HCT116 (cell line): ENCODE measurements at regions not wholly inside any gene's neighbourhood (a gene's known extent, or its start where the extent isn't known, plus 50 kb on each side); places are given as distances from the start of the nearest gene placed in this dataset.

Experiments used
- ATAC-seq: fragments of 200-7000 bp; cut with Tn5 transposase; 2 replicates; pipeline ENCODE4 v1.9.1; 2020; ENCODE audit warnings: mild to moderate bottlenecking, moderate library complexity
- BruUV-seq: library from RNA; stranded (reverse); fragments of 400-500 nt; replicated peaks from 2 replicates; lab custom pipeline; 2021; lab: Mats Ljungman, UMichigan
- CTCF ChIA-PET: fragments of 300-600 bp; sonication (Branson Sonifier 250); formaldehyde crosslinking; loops from one replicate; lab custom pipeline; 2021; ENCODE audit warnings: antibody characterized with exemption; lab: Charles Lee
- POLR2A ChIA-PET: fragments of 300-600, 350-600 bp; sonication (Branson Sonifier 250); formaldehyde crosslinking; loops from one replicate; lab custom pipeline; 2021; ENCODE audit warnings: antibody characterized with exemption; lab: Charles Lee
- RAD21 ChIA-PET, 2 experiments: fragments of 300-600 bp; sonication (Branson Sonifier 250); formaldehyde crosslinking; loops; one replicate each; lab custom pipeline; 2023; ENCODE audit warnings: low total read pairs in 2 of 2; ENCODE audit not compliant: uncharacterized antibody in 2 of 2, unreplicated experiment in 2 of 2, low non-redundant PET in 1 of 2; lab: Charles Lee
- DNase-seq: peaks from one replicate; pipeline ENCODE4 v3.0.0-alpha.2; 2010; ENCODE audit warnings: low read depth, low spot score
- H2AFZ ChIP-seq: fragments of 200-600 bp; shearing (Covaris generic), sonication (generic); 2 replicates; pipeline ENCODE4 v1.6.1; 2017; ENCODE audit warnings: low read depth, mixed run types, mixed read lengths, antibody characterized with exemption, low read length; ENCODE audit not compliant: poor library complexity, severe bottlenecking
- H3K27ac ChIP-seq: 2 replicates; pipeline ENCODE4 v1.5.1; 2012; ENCODE audit warnings: low read depth, low read length
- H3K27me3 ChIP-seq: fragments of 200-600 bp; sonication (generic); 2 replicates; pipeline ENCODE4 v1.6.1; 2016; ENCODE audit warnings: mixed run types, low read length, mixed read lengths; ENCODE audit not compliant: insufficient read depth
- H3K36me3 ChIP-seq, 2 experiments: fragments of 200-500 bp in 1 of 2; fragments of 200-600 bp in 1 of 2; sonication (Bioruptor generic) in 1 of 2; sonication (generic) in 1 of 2; 2 replicates each; pipeline versions ENCODE4 v1.5.1 to v1.6.1; 2014 to 2016; ENCODE audit warnings: low read length in 2 of 2, inconsistent platforms in 1 of 2, mixed read lengths in 1 of 2, mixed run types in 1 of 2; ENCODE audit not compliant: insufficient read depth in 2 of 2, control insufficient read depth in 1 of 2
- H3K4me1 ChIP-seq, 2 experiments: fragments of 200-600 bp in 1 of 2; sonication (generic) in 1 of 2; 2 replicates each; pipeline versions ENCODE4 v1.5.1 to v1.6.1; 2012 to 2017; ENCODE audit warnings: low read length in 2 of 2, inconsistent platforms in 1 of 2, mild to moderate bottlenecking in 1 of 2, mixed read lengths in 1 of 2, mixed run types in 1 of 2, moderate library complexity in 1 of 2; ENCODE audit not compliant: insufficient read depth in 2 of 2, control insufficient read depth in 1 of 2
- H3K4me2 ChIP-seq: fragments of 200-600 bp; sonication (generic); 2 replicates; pipeline ENCODE4 v1.6.1; 2017; ENCODE audit warnings: mixed run types, low read length, mixed read lengths
- H3K4me3 ChIP-seq, 2 experiments: fragments of 200-600 bp in 1 of 2; sonication (generic) in 1 of 2; replicated peaks in 1 of 2; 2 replicates each; pipeline ENCODE4 v1.5.1; 2011 to 2016; ENCODE audit warnings: low read length in 2 of 2, control low read depth in 1 of 2, low read depth in 1 of 2, mild to moderate bottlenecking in 1 of 2, mixed read lengths in 1 of 2, mixed run types in 1 of 2
- H3K79me2 ChIP-seq: fragments of 200-600 bp; sonication (generic); 2 replicates; pipeline ENCODE4 v1.6.1; 2017; ENCODE audit warnings: mild to moderate bottlenecking, mixed run types, low read length, moderate library complexity, mixed read lengths; ENCODE audit not compliant: insufficient read depth
- H3K9ac ChIP-seq: fragments of 200-600 bp; sonication (generic); 2 replicates; pipeline ENCODE4 v1.6.1; 2016; ENCODE audit warnings: low read length, mixed read lengths
- H3K9me2 ChIP-seq: fragments of 200-600 bp; sonication (generic), shearing (Covaris generic); 2 replicates; pipeline ENCODE4 v1.6.1; 2017; ENCODE audit warnings: mixed run types, mild to moderate bottlenecking, moderate library complexity; ENCODE audit not compliant: insufficient read depth
- H3K9me3 ChIP-seq, 2 experiments: fragments of 200-500 bp in 1 of 2; fragments of 200-600 bp in 1 of 2; sonication (Bioruptor generic) in 1 of 2; sonication (generic) in 1 of 2; 2 replicates each; pipeline ENCODE4 v1.6.1; 2014 to 2017; ENCODE audit warnings: low read length in 2 of 2, mixed read lengths in 2 of 2, inconsistent platforms in 1 of 2, low read depth in 1 of 2, mild to moderate bottlenecking in 1 of 2, mixed run types in 1 of 2, moderate library complexity in 1 of 2; ENCODE audit not compliant: control insufficient read depth in 1 of 2, insufficient read depth in 1 of 2
- H4K20me1 ChIP-seq: fragments of 200-600 bp; sonication (generic), shearing (Covaris generic); 2 replicates; pipeline ENCODE4 v1.6.1; 2017; ENCODE audit warnings: mixed run types, mild to moderate bottlenecking, moderate library complexity; ENCODE audit not compliant: insufficient read depth
- ATF3 ChIP-seq: IDR thresholded peaks from 2 replicates; pipeline ENCODE4 v1.6.1; 2012
- CEBPB ChIP-seq: IDR thresholded peaks from 2 replicates; pipeline ENCODE4 v1.6.1; 2012; ENCODE audit warnings: low read depth
- CTCF ChIP-seq, 3 experiments: fragments of 200-600 bp in 1 of 3; sonication (generic) in 1 of 3; IDR thresholded peaks in 2 of 3; conservative IDR thresholded peaks in 1 of 3; 2 replicates each; pipeline ENCODE4 v1.5.1; 2012 to 2017; ENCODE audit warnings: low read depth in 2 of 3, low read length in 2 of 3, antibody characterized with exemption in 1 of 3, borderline replicate concordance in 1 of 3, control low read depth in 1 of 3, mild to moderate bottlenecking in 1 of 3, mixed read lengths in 1 of 3, mixed run types in 1 of 3, moderate library complexity in 1 of 3; ENCODE audit not compliant: insufficient read depth in 1 of 3
- ELF1 ChIP-seq: IDR thresholded peaks from 2 replicates; pipeline ENCODE4 v1.6.1; 2012; ENCODE audit warnings: low read depth, borderline replicate concordance
- EZH2 ChIP-seq: fragments of 200-600 bp; sonication (generic); IDR thresholded peaks from 2 replicates; pipeline ENCODE4 v1.6.1; 2017; ENCODE audit warnings: antibody characterized with exemption, mixed run types
- EZH2phosphoT487 ChIP-seq: fragments of 200-600 bp; IDR thresholded peaks from 2 replicates; pipeline ENCODE4 v1.6.1; 2018; ENCODE audit warnings: antibody characterized with exemption, borderline replicate concordance
- FOSL1 ChIP-seq: IDR thresholded peaks from 2 replicates; pipeline ENCODE4 v1.6.1; 2012; ENCODE audit warnings: low read depth
- JUND ChIP-seq: IDR thresholded peaks from 2 replicates; pipeline ENCODE4 v1.6.1; 2012
- MAX ChIP-seq: IDR thresholded peaks from 2 replicates; pipeline ENCODE4 v1.6.1; 2012
- POLR2A ChIP-seq: IDR thresholded peaks from 2 replicates; pipeline ENCODE4 v1.7.0; 2011; ENCODE audit warnings: borderline replicate concordance; ENCODE audit not compliant: insufficient read depth, insufficient read length; ENCODE audit errors: extremely low read depth
- REST ChIP-seq: IDR thresholded peaks from 2 replicates; pipeline ENCODE4 v1.6.1; 2012; ENCODE audit warnings: low read depth
- YY1 ChIP-seq: IDR thresholded peaks from 2 replicates; pipeline ENCODE4 v1.6.1; 2011; ENCODE audit warnings: low read length, low read depth, moderate library complexity, mild to moderate bottlenecking; ENCODE audit not compliant: insufficient replicate concordance; ENCODE audit errors: extremely low read depth
- intact Hi-C: fragments of 100-400 bp; cut with micrococcal nuclease; formaldehyde crosslinking; loops from 2 replicates; pipeline ENCODE4 v1.10.0; 2022

- no peaks in the 10 kb centered on the region for H4K20me1 ChIP-seq
- ChIA-PET RAD21 (no interaction called here), POLR2A (no interaction called here), CTCF (no interaction called here)
- DNase-seq (no peak), ATAC-seq (no peak)
- H3K9me2 ChIP-seq = no peaks in the 10 kb centered on the region
- BruUV-seq = no TSS peak
- H3K9me3 ChIP-seq = no peaks in the 10 kb centered on the region; a peak in 1 of 4 replicates
- H3K4me3 ChIP-seq = no peak overlapping the region
- no peak overlapping the region for H2AFZ ChIP-seq
- intact Hi-C loops = no loop called here
- H3K27ac ChIP-seq = no peak overlapping the region
- no peaks in the 10 kb centered on the region for H3K36me3 ChIP-seq
- no peak overlapping the region for H3K9ac ChIP-seq
- H3K79me2 ChIP-seq = no peaks in the 10 kb centered on the region
- no peaks in the 10 kb centered on the region for H3K27me3 ChIP-seq
- H3K4me1 ChIP-seq = no peaks in the 10 kb centered on the region
- H3K4me2 ChIP-seq = no peak overlapping the region
- TF ChIP-seq MAX (no peak), CTCF (IDR thresholded peaks at IDR 0.05 in 2 of 3, conservative IDR thresholded peaks at IDR 0.05 in 1 of 3; ENCODE audit: borderline replicate concordance in 1 of 3, insufficient read depth in 1 of 3, low read depth in 2 of 3, low read length in 2 of 3) (no peak), YY1 (no peak), EZH2 (no peak), JUND (no peak), REST (no peak), EZH2phosphoT487 (no peak), FOSL1 (no peak), ELF1 (no peak), CEBPB (no peak), POLR2A (no peak), ATF3 (no peak)
Observed at GRCh38 chr11:22930816-22931594, 70.7 kb upstream of the CCDC179 start.
